Amniotic epithelial cell (primary cell): ENCODE measurements at regions not wholly inside any gene's neighbourhood (a gene's known extent, or its start where the extent isn't known, plus 50 kb on each side); places are given as distances from the start of the nearest gene placed in this dataset.
"Not testable (repeated sequence)": the region's sequence is repeated elsewhere in the genome, so short reads cannot be mapped to it uniquely, and the experiment has no call there.

Experiments
- DNase-seq: peaks from one replicate; pipeline ENCODE4 v3.0.0-alpha.2; 2010; ENCODE audit warnings: low read depth

GRCh38 chr5:100017520-100018262, 517.5 kb upstream of the FAM174A start:
- DNase-seq, result no peak

- not testable (repeated sequence) for DNase-seq
Observed at GRCh38 chr5:100013305-100013704, 521.9 kb upstream of the FAM174A start.

GRCh38 chr5:100011160-100011559, 524.0 kb upstream of the FAM174A start:
- not testable (repeated sequence) for DNase-seq

GRCh38 chr5:100004969-100005368, 530.2 kb upstream of the FAM174A start:
- DNase-seq, result no peak

GRCh38 chr5:99998319-99998718, 536.9 kb upstream of the FAM174A start:
- no peak for DNase-seq

GRCh38 chr5:99995407-99995806, 539.8 kb upstream of the FAM174A start:
- DNase-seq, result no peak

GRCh38 chr5:99973779-99974178, 561.4 kb upstream of the FAM174A start:
- DNase-seq, result no peak

- DNase-seq, result no peak
Observed at GRCh38 chr5:99955962-99956361, 579.2 kb upstream of the FAM174A start.

GRCh38 chr5:99955006-99955405, 580.2 kb upstream of the FAM174A start:
- DNase-seq, result no peak

GRCh38 chr5:99949969-99950524, 585.1 kb upstream of the FAM174A start:
- no peak for DNase-seq

- DNase-seq, result no peak
Observed at GRCh38 chr5:99949361-99949760, 585.8 kb upstream of the FAM174A start.

GRCh38 chr5:99948850-99949249, 586.3 kb upstream of the FAM174A start:
- DNase-seq, result no peak

- no peak for DNase-seq
Observed at GRCh38 chr5:99945478-99946442, 589.4 kb upstream of the FAM174A start.

- no peak for DNase-seq
Observed at GRCh38 chr5:99940540-99940939, 594.6 kb upstream of the FAM174A start.

- DNase-seq, result no peak
Observed at GRCh38 chr5:99936911-99937310, 598.3 kb upstream of the FAM174A start.

GRCh38 chr5:99929806-99930135, 605.4 kb upstream of the FAM174A start:
- no peak for DNase-seq

GRCh38 chr5:99929067-99929805, 605.9 kb upstream of the FAM174A start:
- no peak for DNase-seq

GRCh38 chr5:99928490-99928889, 606.7 kb upstream of the FAM174A start:
- DNase-seq, result no peak

- no peak for DNase-seq
Observed at GRCh38 chr5:99926463-99926862, 608.7 kb upstream of the FAM174A start.

- no peak for DNase-seq
Observed at GRCh38 chr5:99922386-99922785, 612.8 kb upstream of the FAM174A start.

- no peak for DNase-seq
Observed at GRCh38 chr5:99911971-99912370, 623.2 kb upstream of the FAM174A start.

GRCh38 chr5:99906776-99907175, 628.4 kb upstream of the FAM174A start:
- no peak for DNase-seq
